Mesendoderm (in vitro differentiated cells): ENCODE measurements at regions not wholly inside any gene's neighbourhood (a gene's known extent, or its start where the extent isn't known, plus 50 kb on each side); places are given as distances from the start of the nearest gene placed in this dataset.

ENCODE experiments used
- DNase-seq: peaks from one replicate; pipeline ENCODE4 v3.0.0; 2013
- H2AK5ac ChIP-seq: 2 replicates; pipeline ENCODE4 v1.6.1; 2013; ENCODE audit warnings: low read length, inconsistent platforms
- H2BK120ac ChIP-seq: 2 replicates; pipeline ENCODE4 v1.6.1; 2013; ENCODE audit warnings: low read depth, mild to moderate bottlenecking, low read length, moderate library complexity, mixed read lengths
- H2BK15ac ChIP-seq: replicated peaks from 2 replicates; pipeline ENCODE4 v1.6.1; 2013; ENCODE audit warnings: low read depth, mild to moderate bottlenecking, moderate library complexity
- H2BK5ac ChIP-seq: 2 replicates; pipeline ENCODE4 v1.6.1; 2013; ENCODE audit warnings: low read length, inconsistent platforms
- H3K18ac ChIP-seq: 2 replicates; pipeline ENCODE4 v1.6.1; 2013; ENCODE audit warnings: mild to moderate bottlenecking, low read length, mixed read lengths
- H3K23ac ChIP-seq: one replicate; pipeline ENCODE4 v1.6.1; 2013; ENCODE audit warnings: low read length
- H3K27ac ChIP-seq: 2 replicates; pipeline ENCODE4 v1.5.1; 2013; ENCODE audit warnings: low read depth, mild to moderate bottlenecking, inconsistent platforms, low read length, moderate library complexity
- H3K27me3 ChIP-seq: 2 replicates; pipeline ENCODE4 v1.6.1; 2013; ENCODE audit warnings: low read length, control low read depth, mild to moderate bottlenecking, inconsistent platforms; ENCODE audit not compliant: insufficient read depth, poor library complexity
- H3K36me3 ChIP-seq: 2 replicates; pipeline ENCODE4 v1.6.1; 2013; ENCODE audit warnings: low read length, inconsistent platforms; ENCODE audit not compliant: control insufficient read depth, insufficient read depth
- H3K4ac ChIP-seq: one replicate; pipeline ENCODE4 v1.6.1; 2013; ENCODE audit warnings: low read depth, mild to moderate bottlenecking, low read length, moderate library complexity
- H3K4me1 ChIP-seq: 2 replicates; pipeline ENCODE4 v1.6.1; 2013; ENCODE audit warnings: low read depth, low read length, inconsistent platforms; ENCODE audit not compliant: control insufficient read depth
- H3K4me2 ChIP-seq: 2 replicates; pipeline ENCODE4 v1.6.1; 2013; ENCODE audit warnings: low read length
- H3K4me3 ChIP-seq: 2 replicates; pipeline ENCODE4 v1.5.1; 2013; ENCODE audit warnings: mild to moderate bottlenecking, low read length
- H3K56ac ChIP-seq: one replicate; pipeline ENCODE4 v1.6.1; 2013; ENCODE audit warnings: low read length
- H3K79me1 ChIP-seq: 2 replicates; pipeline ENCODE4 v1.6.1; 2013; ENCODE audit warnings: low read length, inconsistent platforms
- H3K79me2 ChIP-seq: 2 replicates; pipeline ENCODE4 v1.6.1; 2013; ENCODE audit warnings: mild to moderate bottlenecking, low read length; ENCODE audit not compliant: control insufficient read depth, insufficient read depth
- H3K9ac ChIP-seq: 2 replicates; pipeline ENCODE4 v1.6.1; 2013; ENCODE audit warnings: low read length, inconsistent platforms
- H4K5ac ChIP-seq: one replicate; pipeline ENCODE4 v1.6.1; 2013; ENCODE audit warnings: low read length
- H4K8ac ChIP-seq: one replicate; pipeline ENCODE4 v1.6.1; 2013; ENCODE audit warnings: low read depth, mild to moderate bottlenecking, control low read depth, low read length, moderate library complexity
- WGBS: extraction: QIAGEN DNeasy Blood & Tissue Kit; methylation state at CpG from one replicate; pipeline ENCODE4 v1.1.7; 2013; ENCODE audit warnings: low lambda C conversion rate, missing lambda C conversion rate; ENCODE audit not compliant: insufficient coverage; ENCODE audit errors: extremely low coverage; 5-methylcytosine and 5-hydroxymethylcytosine counted together

DNA sequence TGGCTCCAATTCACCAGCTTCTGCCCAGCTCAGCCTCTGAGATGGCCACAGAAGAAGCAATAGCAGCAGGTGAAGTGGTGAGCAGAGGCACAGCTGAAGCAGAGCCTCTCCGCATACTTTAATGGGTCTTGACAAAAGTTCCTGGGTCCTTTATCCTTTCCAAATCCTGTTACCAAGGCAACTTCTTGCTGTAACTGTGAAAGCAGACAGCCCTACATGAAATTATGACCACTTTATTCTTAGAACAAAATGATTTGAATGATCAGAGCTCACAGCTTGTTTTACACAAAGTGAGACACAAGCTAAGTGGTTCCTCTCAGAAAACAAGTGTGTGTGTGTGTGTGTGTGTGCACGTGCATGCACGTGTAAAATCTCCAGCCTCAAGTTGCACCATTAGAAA, 245.6 kb downstream of the HTR7 start:
- Histone ChIP-seq H3K56ac (no peak overlapping the region), H4K8ac (no peak overlapping the region), H3K27me3 (no peaks in the 10 kb centered on the region), H3K4me1 (no peaks in the 10 kb centered on the region), H3K18ac (no peak overlapping the region), H3K9ac (no peak overlapping the region), H3K4ac (no peak overlapping the region), H2AK5ac (no peak overlapping the region), H3K27ac (no peak overlapping the region), H3K79me1 (no peaks in the 10 kb centered on the region), H3K79me2 (no peaks in the 10 kb centered on the region), H2BK120ac (no peak overlapping the region), H3K4me3 (no peak overlapping the region), H3K23ac (no peak overlapping the region), H2BK5ac (no peak overlapping the region), H3K4me2 (no peak overlapping the region), H2BK15ac (no peak overlapping the region), H4K5ac (no peak overlapping the region), H3K36me3 (no peaks in the 10 kb centered on the region)
- DNase-seq: no peak
- WGBS: no CpG with 5 or more reads among the region's 3 CpGs

DNA sequence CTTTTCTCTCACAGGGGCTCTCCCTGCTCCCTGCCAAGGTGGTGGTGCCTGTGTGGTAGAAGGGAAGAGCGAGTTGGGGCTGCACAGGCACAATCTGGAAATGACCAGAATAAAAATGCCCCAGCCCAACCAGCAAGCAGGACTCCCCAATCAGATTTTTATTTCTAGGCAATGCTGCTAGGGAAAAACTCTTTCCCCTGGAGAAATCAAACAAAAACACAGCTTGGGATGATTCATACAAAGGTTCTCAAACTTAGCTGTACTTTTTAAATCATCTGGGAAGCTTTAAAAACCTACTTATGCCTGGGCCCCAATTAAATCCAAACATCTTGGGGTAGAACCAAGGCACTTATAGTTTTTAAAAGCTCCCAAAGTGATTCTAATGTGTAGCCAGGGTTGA, 243.2 kb downstream of the HTR7 start:
- no peak overlapping the region for H4K8ac ChIP-seq
- H3K27me3 ChIP-seq: no peaks in the 10 kb centered on the region
- no peak overlapping the region for H2BK15ac ChIP-seq
- no peak overlapping the region for H3K9ac ChIP-seq
- no peak overlapping the region for H3K4ac ChIP-seq
- H3K18ac ChIP-seq: no peak overlapping the region
- no CpG with 5 or more reads among the region's 1 CpG for WGBS
- H3K27ac ChIP-seq: no peak overlapping the region
- no peaks in the 10 kb centered on the region for H3K4me1 ChIP-seq
- no peak overlapping the region for H2BK120ac ChIP-seq
- no peaks in the 10 kb centered on the region for H3K79me1 ChIP-seq
- no peak overlapping the region for H2AK5ac ChIP-seq
- H2BK5ac ChIP-seq: no peak overlapping the region
- H3K36me3 ChIP-seq: no peaks in the 10 kb centered on the region
- no peak for DNase-seq
- H4K5ac ChIP-seq: no peak overlapping the region
- H3K23ac ChIP-seq: no peak overlapping the region
- H3K79me2 ChIP-seq: no peaks in the 10 kb centered on the region
- H3K56ac ChIP-seq: no peak overlapping the region
- H3K4me3 ChIP-seq: no peak overlapping the region
- no peak overlapping the region for H3K4me2 ChIP-seq

- Histone ChIP-seq H3K9ac (no peak overlapping the region), H3K79me1 (no peaks in the 10 kb centered on the region), H2AK5ac (no peak overlapping the region), H3K36me3 (no peaks in the 10 kb centered on the region), H3K23ac (no peak overlapping the region), H2BK15ac (no peak overlapping the region), H2BK5ac (no peak overlapping the region), H2BK120ac (no peak overlapping the region), H3K27me3 (no peaks in the 10 kb centered on the region), H3K4ac (no peak overlapping the region), H3K56ac (no peak overlapping the region), H3K27ac (no peak overlapping the region), H3K4me1 (no peaks in the 10 kb centered on the region), H3K18ac (no peak overlapping the region), H3K4me2 (no peak overlapping the region), H4K8ac (no peak overlapping the region), H3K4me3 (no peak overlapping the region), H4K5ac (no peak overlapping the region), H3K79me2 (no peaks in the 10 kb centered on the region)
- no CpG with 5 or more reads among the region's 2 CpGs for WGBS
- DNase-seq: peak; percentile 49
Measured at GRCh38 chr10:90621577-90621976, 236.3 kb downstream of the HTR7 start.

- no peak overlapping the region for H3K23ac ChIP-seq
- no peaks in the 10 kb centered on the region for H3K79me1 ChIP-seq
- H3K4ac ChIP-seq: no peak overlapping the region
- no peak overlapping the region for H3K18ac ChIP-seq
- no peaks in the 10 kb centered on the region for H3K27me3 ChIP-seq
- H2BK120ac ChIP-seq: no peak overlapping the region
- no peak overlapping the region for H4K5ac ChIP-seq
- H2BK15ac ChIP-seq: no peak overlapping the region
- H4K8ac ChIP-seq: no peak overlapping the region
- H3K56ac ChIP-seq: no peak overlapping the region
- no peak overlapping the region for H3K9ac ChIP-seq
- no peak overlapping the region for H2AK5ac ChIP-seq
- H3K36me3 ChIP-seq: no peaks in the 10 kb centered on the region
- no peak overlapping the region for H3K27ac ChIP-seq
- H3K4me3 ChIP-seq: no peak overlapping the region
- H3K79me2 ChIP-seq: no peaks in the 10 kb centered on the region
- WGBS: no CpG with 5 or more reads among the region's 2 CpGs
- no peaks in the 10 kb centered on the region for H3K4me1 ChIP-seq
- H2BK5ac ChIP-seq: no peak overlapping the region
- no peak for DNase-seq
- H3K4me2 ChIP-seq: no peak overlapping the region
Measured at GRCh38 chr10:90635111-90635765, 222.6 kb downstream of the HTR7 start.

GRCh38 chr10:90640756-90641155, 217.1 kb downstream of the HTR7 start:
- no peak overlapping the region for H3K27ac ChIP-seq
- DNase-seq: no peak
- no peak overlapping the region for H3K4ac ChIP-seq
- H3K4me1 ChIP-seq: no peaks in the 10 kb centered on the region
- H3K23ac ChIP-seq: no peak overlapping the region
- no peak overlapping the region for H2AK5ac ChIP-seq
- H3K56ac ChIP-seq: no peak overlapping the region
- H3K4me3 ChIP-seq: no peak overlapping the region
- no peak overlapping the region for H2BK120ac ChIP-seq
- no peak overlapping the region for H3K4me2 ChIP-seq
- H2BK15ac ChIP-seq: no peak overlapping the region
- H3K9ac ChIP-seq: no peak overlapping the region
- H3K36me3 ChIP-seq: no peaks in the 10 kb centered on the region
- no peak overlapping the region for H2BK5ac ChIP-seq
- no peak overlapping the region for H3K18ac ChIP-seq
- H4K5ac ChIP-seq: no peak overlapping the region
- no CpG with 5 or more reads among the region's 2 CpGs for WGBS
- no peaks in the 10 kb centered on the region for H3K79me2 ChIP-seq
- no peak overlapping the region for H4K8ac ChIP-seq
- H3K27me3 ChIP-seq: no peaks in the 10 kb centered on the region
- H3K79me1 ChIP-seq: no peaks in the 10 kb centered on the region

DNA sequence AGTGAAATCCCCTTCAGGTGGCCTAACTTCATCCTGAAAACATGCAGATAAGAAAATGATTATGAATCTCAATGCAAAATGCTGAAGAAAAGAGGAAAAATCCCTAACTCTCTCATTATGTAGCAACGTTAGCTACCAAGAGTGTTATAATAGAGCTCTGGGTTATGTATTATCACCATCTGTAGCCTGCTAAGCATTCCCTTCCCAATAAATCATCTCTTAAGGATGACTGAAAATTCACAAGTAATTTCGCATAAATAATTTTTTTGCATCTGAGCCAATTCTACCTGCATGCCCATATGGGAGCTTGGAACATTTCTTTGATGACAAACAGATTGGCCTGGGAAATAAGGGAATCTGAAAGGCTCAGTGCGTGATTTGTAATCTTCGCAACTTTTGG, 216.1 kb downstream of the HTR7 start:
- H3K23ac ChIP-seq: no peak overlapping the region
- H3K79me2 ChIP-seq: no peaks in the 10 kb centered on the region
- no peak overlapping the region for H4K5ac ChIP-seq
- no peak overlapping the region for H4K8ac ChIP-seq
- H3K18ac ChIP-seq: no peak overlapping the region
- no peak overlapping the region for H3K4me3 ChIP-seq
- no peaks in the 10 kb centered on the region for H3K4me1 ChIP-seq
- no peak overlapping the region for H2BK120ac ChIP-seq
- no CpG with 5 or more reads among the region's 4 CpGs for WGBS
- no peak overlapping the region for H3K27ac ChIP-seq
- no peak for DNase-seq
- no peak overlapping the region for H2AK5ac ChIP-seq
- no peaks in the 10 kb centered on the region for H3K79me1 ChIP-seq
- no peak overlapping the region for H3K56ac ChIP-seq
- no peak overlapping the region for H3K4ac ChIP-seq
- H3K9ac ChIP-seq: no peak overlapping the region
- no peak overlapping the region for H2BK5ac ChIP-seq
- no peaks in the 10 kb centered on the region for H3K27me3 ChIP-seq
- H3K36me3 ChIP-seq: no peaks in the 10 kb centered on the region
- no peak overlapping the region for H3K4me2 ChIP-seq
- no peak overlapping the region for H2BK15ac ChIP-seq
